ENCODE measurements at regions not wholly inside any gene's neighbourhood (a gene's known extent, or its start where the extent isn't known, plus 50 kb on each side); places are given as distances from the start of the nearest gene placed in this dataset.

GRCh38 chr5:122639864-122640263 is 135.0 kb upstream of the SNX2 start:
- Histone ChIP-seq H2AK9ac (replicated peaks; ENCODE audit: low read depth, low read length, poor library complexity) (no peak overlapping the region), H3K4me2 (ENCODE audit: low read depth, low read length) (no peak overlapping the region), H3K4me1 (ENCODE audit: control insufficient read depth, insufficient read depth, low read length) (no peaks in the 10 kb centered on the region), H3K9me3 (ENCODE audit: control insufficient read depth, insufficient read depth, low read length) (no peaks in the 10 kb centered on the region), H2BK20ac (ENCODE audit: low read depth, low read length) (no peak overlapping the region), H2BK5ac (ENCODE audit: low read depth, low read length, poor library complexity, severe bottlenecking) (no peak overlapping the region), H3K18ac (ENCODE audit: low read depth, low read length) (no peak overlapping the region), H3K9me1 (ENCODE audit: insufficient read depth, low read length) (no peaks in the 10 kb centered on the region), H2AFZ (replicated peaks; ENCODE audit: low read length, poor library complexity) (no peak overlapping the region), H3K79me1 (ENCODE audit: low read depth in 1 of 2, low read length in 2 of 2) (no peaks in the 10 kb centered on the region), H2BK120ac (ENCODE audit: low read depth, low read length) (no peak overlapping the region), H3K14ac (replicated peaks; ENCODE audit: low read depth, low read length) (no peak overlapping the region), H3K4ac (ENCODE audit: low read depth, low read length) (no peak overlapping the region), H2BK15ac (ENCODE audit: low read depth, low read length) (no peak overlapping the region), H3K36me3 (ENCODE audit: control insufficient read depth, insufficient read depth, low read length) (no peaks in the 10 kb centered on the region), H3K9ac (ENCODE audit: low read depth, low read length) (no peak overlapping the region), H3K56ac (ENCODE audit: extremely low read depth, insufficient read depth, low read length) (no peak overlapping the region), H2AK5ac (ENCODE audit: low read depth, low read length) (no peak overlapping the region), H3K23ac (ENCODE audit: low read depth, low read length) (no peak overlapping the region), H4K5ac (ENCODE audit: low read depth, low read length) (no peak overlapping the region), H3K27me3 (ENCODE audit: control insufficient read depth, insufficient read depth, low read length) (no peaks in the 10 kb centered on the region), H3K27ac (ENCODE audit: insufficient read depth, low read length) (no peak overlapping the region), H4K91ac (ENCODE audit: insufficient read depth, low read depth, low read length) (no peak overlapping the region), H4K8ac (ENCODE audit: low read depth in 2 of 2, low read length in 2 of 2) (no peak overlapping the region), H4K20me1 (ENCODE audit: insufficient read depth, low read length) (no peaks in the 10 kb centered on the region), H3K4me3 (ENCODE audit: insufficient read depth, low read depth, low read length) (no peak overlapping the region)
- ATAC-seq (ENCODE audit: low read depth) (no peak), DNase-seq (no peak)
- WGBS, 2 experiments (ENCODE audit: extremely low coverage in 2 of 2, insufficient read length in 1 of 2), result no CpG with 5 or more reads among the region's 2 CpGs
- in situ Hi-C loops (cut with MboI; ENCODE audit: low sequenced_read_pairs) (no loop called here), dilution Hi-C loops (cut with HindIII; ENCODE audit: low sequenced_read_pairs, unreplicated experiment) (no loop called here), intact Hi-C loops (cut with micrococcal nuclease) (no loop called here)
- CTCF ChIA-PET, result no interaction called here
- POLR2A ChIA-PET (ENCODE audit: unreplicated experiment), result no interaction called here
- no TSS peak for BruUV-seq (replicated peaks)
- TF ChIP-seq SMC3 (IDR thresholded peaks at IDR 0.05; ENCODE audit: low read depth, low read length) (no peak), USF2 (IDR thresholded peaks at IDR 0.05; ENCODE audit: low read depth, low read length) (no peak), CTCF (conservative IDR thresholded peaks at IDR 0.05; ENCODE audit: low read depth, low read length) (no peak), BHLHE40 (IDR thresholded peaks at IDR 0.05; ENCODE audit: low read depth, low read length) (no peak), RCOR1 (IDR thresholded peaks at IDR 0.05; ENCODE audit: insufficient replicate concordance, low read length) (no peak), FOS (IDR thresholded peaks at IDR 0.05; ENCODE audit: low read depth, low read length) (no peak), CHD1 (IDR thresholded peaks at IDR 0.05; ENCODE audit: low read depth, low read length) (no peak), RFX5 (IDR thresholded peaks at IDR 0.05; ENCODE audit: low read depth, low read length) (no peak)

Data from IMR-90 (cell line).